T-helper 1 cell treated with Interleukin-12 subunit alpha and Interleukin-12 subunit beta and Interleukin-4 antibody, amounts not matched to agents 30 μg/mL and 1 μg/mL, for 36 hours (primary cell): ENCODE measurements at regions not wholly inside any gene's neighbourhood (a gene's known extent, or its start where the extent isn't known, plus 50 kb on each side); places are given as distances from the start of the nearest gene placed in this dataset.

Source experiments
- H3K27ac Mint-ChIP-seq: one replicate; pipeline ENCODE4 v1.8.0; 2021; ENCODE audit warnings: mild to moderate bottlenecking, mixed read lengths
- H3K27me3 Mint-ChIP-seq: one replicate; pipeline ENCODE4 v1.8.0; 2021; ENCODE audit warnings: low read depth, mixed read lengths
- H3K36me3 Mint-ChIP-seq: one replicate; pipeline ENCODE4 v1.8.0; 2021; ENCODE audit warnings: low read depth, mixed read lengths
- H3K4me1 Mint-ChIP-seq: one replicate; pipeline ENCODE4 v1.8.0; 2021; ENCODE audit warnings: low read depth, mixed read lengths
- H3K4me3 Mint-ChIP-seq: one replicate; pipeline ENCODE4 v1.8.0; 2021; ENCODE audit warnings: mild to moderate bottlenecking, moderate library complexity, mixed read lengths
- H3K9me3 Mint-ChIP-seq: one replicate; pipeline ENCODE4 v1.8.0; 2021; ENCODE audit warnings: mixed read lengths

DNA sequence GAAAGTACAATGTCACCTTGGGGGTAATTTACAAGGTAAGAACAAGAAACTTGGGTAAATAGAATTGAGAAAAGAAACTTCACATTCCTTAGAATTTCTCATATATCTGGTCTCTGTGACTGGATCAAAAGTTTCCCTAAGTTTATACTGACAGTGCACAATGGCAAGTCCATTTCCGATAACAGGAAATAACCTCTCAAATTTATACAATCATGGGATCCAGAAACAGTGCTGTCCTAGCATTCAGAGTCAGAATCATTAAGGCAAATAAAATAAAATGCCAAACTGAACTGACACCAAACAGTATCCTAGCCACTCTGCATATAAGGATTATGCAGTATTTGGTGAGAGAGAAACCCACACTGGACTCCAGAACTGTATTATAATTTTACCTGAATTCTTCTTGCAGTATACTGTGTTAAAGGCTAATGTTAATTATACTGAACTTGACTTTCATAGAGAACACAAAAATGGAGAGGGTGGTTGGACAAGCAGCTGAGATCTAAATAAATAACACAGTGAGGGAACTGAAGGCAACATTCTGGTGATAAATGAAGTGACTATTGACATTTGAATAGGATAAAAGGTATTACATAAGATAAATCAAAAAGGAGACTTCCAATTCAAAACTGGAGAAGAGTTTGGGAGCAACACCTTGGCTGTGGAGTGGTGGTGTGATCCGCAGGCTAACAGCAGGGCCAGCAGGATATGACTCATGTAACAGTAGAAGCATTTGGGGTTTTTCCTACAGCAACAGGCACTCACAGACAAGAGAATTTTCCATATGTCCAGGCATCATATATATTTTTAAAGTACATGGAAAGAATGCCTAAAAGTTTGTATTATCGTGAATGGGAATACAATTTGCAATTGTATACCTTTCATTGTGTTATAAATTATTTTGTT lies 932.5 kb upstream of the MIR17HG start:
- Mint-ChIP-seq H3K36me3 (no peaks in the 10 kb centered on the region), H3K27ac (no peak overlapping the region), H3K9me3 (peaks cover 3% of the 10 kb centered on the region), H3K27me3 (no peaks in the 10 kb centered on the region), H3K4me1 (no peaks in the 10 kb centered on the region), H3K4me3 (no peak overlapping the region)

DNA sequence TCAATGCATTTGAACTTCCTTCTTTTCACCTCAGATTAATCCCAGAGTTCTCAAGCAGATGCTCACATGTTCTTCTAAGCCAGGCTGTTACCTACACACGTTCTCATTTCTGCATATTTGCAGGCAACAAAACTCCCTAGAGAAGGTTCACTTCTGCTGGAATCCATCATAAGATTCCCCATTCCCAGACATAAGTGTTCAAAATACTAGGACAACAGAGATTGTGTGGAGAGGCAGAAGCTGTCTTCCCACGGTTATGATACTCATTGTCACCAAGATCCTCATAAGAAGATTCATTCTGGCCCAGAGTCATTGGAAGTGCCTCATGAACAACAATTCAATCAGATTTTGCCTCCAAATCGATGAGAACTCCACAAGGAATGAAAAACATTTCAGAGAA lies 931.6 kb upstream of the MIR17HG start:
- Mint-ChIP-seq H3K27ac (no peak overlapping the region), H3K4me1 (no peaks in the 10 kb centered on the region), H3K27me3 (no peaks in the 10 kb centered on the region), H3K4me3 (no peak overlapping the region), H3K36me3 (no peaks in the 10 kb centered on the region), H3K9me3 (peaks cover 9% of the 10 kb centered on the region)

DNA sequence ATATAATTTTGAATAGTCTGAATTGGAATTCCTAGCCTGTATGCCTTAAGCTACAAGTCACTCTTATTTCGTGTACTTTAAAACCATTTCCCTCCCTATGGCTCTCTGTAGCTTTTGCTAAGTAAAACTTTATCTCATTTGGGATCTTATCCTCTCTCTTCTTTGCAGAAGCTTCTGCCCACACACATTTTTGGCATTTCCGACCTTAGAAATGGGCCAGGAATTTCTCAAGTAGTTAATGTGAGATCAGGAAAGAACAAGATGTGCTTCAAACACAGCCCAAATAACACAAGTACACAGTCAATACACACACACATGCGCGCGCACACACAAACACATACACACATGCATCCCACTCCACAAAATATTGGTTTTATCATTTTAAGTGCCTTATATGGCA lies 931.0 kb upstream of the MIR17HG start:
- no peaks in the 10 kb centered on the region for H3K27me3 Mint-ChIP-seq
- H3K4me3 Mint-ChIP-seq, result no peak overlapping the region
- H3K9me3 Mint-ChIP-seq, result peaks cover 12% of the 10 kb centered on the region
- no peaks in the 10 kb centered on the region for H3K4me1 Mint-ChIP-seq
- H3K27ac Mint-ChIP-seq, result no peak overlapping the region
- no peaks in the 10 kb centered on the region for H3K36me3 Mint-ChIP-seq

- Mint-ChIP-seq H3K36me3 (no peaks in the 10 kb centered on the region), H3K4me1 (no peaks in the 10 kb centered on the region), H3K27me3 (no peaks in the 10 kb centered on the region), H3K9me3 (peaks cover 12% of the 10 kb centered on the region), H3K27ac (no peak overlapping the region), H3K4me3 (no peak overlapping the region)
These were observed 930.5 kb upstream of the MIR17HG start for GRCh38 chr13:90416938-90417337.

- Mint-ChIP-seq H3K4me3 (no peak overlapping the region), H3K27me3 (no peaks in the 10 kb centered on the region), H3K4me1 (no peaks in the 10 kb centered on the region), H3K36me3 (no peaks in the 10 kb centered on the region), H3K27ac (no peak overlapping the region), H3K9me3 (peaks cover 12% of the 10 kb centered on the region)
These were observed 926.8 kb upstream of the MIR17HG start for GRCh38 chr13:90420683-90421082.

GRCh38 chr13:90427322-90428272 lies 919.9 kb upstream of the MIR17HG start:
- Mint-ChIP-seq H3K36me3 (no peaks in the 10 kb centered on the region), H3K4me3 (no peak overlapping the region), H3K27ac (no peak overlapping the region), H3K9me3 (peaks cover 11% of the 10 kb centered on the region), H3K4me1 (no peaks in the 10 kb centered on the region), H3K27me3 (no peaks in the 10 kb centered on the region)

GRCh38 chr13:90428522-90429210 lies 918.8 kb upstream of the MIR17HG start:
- no peaks in the 10 kb centered on the region for H3K27me3 Mint-ChIP-seq
- H3K36me3 Mint-ChIP-seq, result no peaks in the 10 kb centered on the region
- H3K9me3 Mint-ChIP-seq, result peaks cover 11% of the 10 kb centered on the region
- no peak overlapping the region for H3K27ac Mint-ChIP-seq
- H3K4me3 Mint-ChIP-seq, result no peak overlapping the region
- no peaks in the 10 kb centered on the region for H3K4me1 Mint-ChIP-seq

- H3K27ac Mint-ChIP-seq, result no peak overlapping the region
- H3K27me3 Mint-ChIP-seq, result no peaks in the 10 kb centered on the region
These were observed 917.4 kb upstream of the MIR17HG start for GRCh38 chr13:90430127-90430526.

DNA sequence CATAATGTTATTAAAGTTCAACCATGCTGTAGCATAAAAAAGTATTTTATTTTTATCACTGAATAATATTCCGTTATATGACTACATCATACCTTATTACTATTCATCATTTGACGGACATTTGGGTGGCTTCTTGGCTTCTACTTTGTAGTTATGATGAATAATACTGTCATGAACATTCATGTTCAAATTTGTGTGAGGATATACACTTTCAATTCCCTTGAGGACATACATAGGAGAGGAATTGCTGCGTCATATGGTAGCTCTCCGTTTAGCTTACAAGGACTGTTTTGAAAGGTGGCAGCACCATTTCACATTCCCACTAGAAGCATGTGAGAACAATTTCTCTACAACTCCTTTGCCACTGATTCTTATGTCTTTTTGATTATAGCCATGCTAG lies 910.8 kb upstream of the MIR17HG start:
- H3K36me3 Mint-ChIP-seq, result no peaks in the 10 kb centered on the region
- no peaks in the 10 kb centered on the region for H3K4me1 Mint-ChIP-seq
- H3K27me3 Mint-ChIP-seq, result no peaks in the 10 kb centered on the region
- H3K27ac Mint-ChIP-seq, result no peak overlapping the region
- H3K9me3 Mint-ChIP-seq, result peaks cover 10% of the 10 kb centered on the region
- H3K4me3 Mint-ChIP-seq, result no peak overlapping the region

More at GRCh38 chr13:90430127-90430526, 917.4 kb upstream of the MIR17HG start:
- H3K4me1 Mint-ChIP-seq, result no peaks in the 10 kb centered on the region
- H3K4me3 Mint-ChIP-seq, result no peak overlapping the region
- no peaks in the 10 kb centered on the region for H3K36me3 Mint-ChIP-seq
- H3K9me3 Mint-ChIP-seq, result peaks cover 14% of the 10 kb centered on the region

- H3K4me3 Mint-ChIP-seq, result no peak overlapping the region
- H3K4me1 Mint-ChIP-seq, result no peaks in the 10 kb centered on the region
- peaks cover 15% of the 10 kb centered on the region for H3K9me3 Mint-ChIP-seq
- no peaks in the 10 kb centered on the region for H3K27me3 Mint-ChIP-seq
- H3K36me3 Mint-ChIP-seq, result no peaks in the 10 kb centered on the region
- no peak overlapping the region for H3K27ac Mint-ChIP-seq
These were observed 908.9 kb upstream of the MIR17HG start for GRCh38 chr13:90438576-90438975.

DNA sequence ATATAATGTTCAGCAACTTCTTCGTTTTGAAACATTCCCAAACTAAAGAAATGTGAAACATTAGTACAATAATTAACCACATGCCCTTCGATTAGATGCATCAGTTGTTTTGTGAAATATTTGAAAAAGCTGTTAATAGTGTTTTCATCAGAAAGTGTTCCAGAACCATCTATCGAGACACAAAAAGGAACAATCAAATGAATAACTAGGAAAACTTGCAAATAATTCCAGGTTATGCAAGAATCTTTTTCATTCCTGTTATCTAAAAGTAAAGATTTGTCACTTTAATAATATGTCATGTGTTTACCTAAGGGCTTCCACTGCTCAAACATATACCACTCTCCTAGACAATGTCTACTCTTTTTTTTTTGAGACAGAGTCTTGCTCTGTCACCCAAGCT lies 904.2 kb upstream of the MIR17HG start:
- Mint-ChIP-seq H3K4me1 (no peaks in the 10 kb centered on the region), H3K36me3 (no peaks in the 10 kb centered on the region), H3K4me3 (no peak overlapping the region), H3K9me3 (peaks cover 18% of the 10 kb centered on the region), H3K27me3 (no peaks in the 10 kb centered on the region), H3K27ac (no peak overlapping the region)

DNA sequence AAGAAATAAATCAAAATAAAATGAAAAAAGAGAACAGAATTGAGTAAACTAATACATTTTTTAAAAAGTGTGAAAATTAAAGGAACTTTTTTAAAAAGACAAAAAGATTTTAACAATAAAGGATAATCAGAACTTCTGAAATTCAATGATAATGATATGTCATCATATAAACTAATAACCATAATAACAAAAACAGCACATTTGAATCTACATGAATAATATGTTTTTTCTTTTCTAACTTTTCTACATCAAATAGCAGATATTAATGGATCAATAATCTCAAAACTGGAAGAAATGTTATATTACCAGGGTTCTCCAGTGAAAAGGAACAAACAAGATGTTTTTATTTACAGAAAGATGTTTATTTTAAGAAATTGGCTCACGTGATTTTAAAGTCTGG lies 903.3 kb upstream of the MIR17HG start:
- peaks cover 19% of the 10 kb centered on the region for H3K9me3 Mint-ChIP-seq
- H3K27me3 Mint-ChIP-seq, result no peaks in the 10 kb centered on the region
- no peak overlapping the region for H3K27ac Mint-ChIP-seq
- no peaks in the 10 kb centered on the region for H3K36me3 Mint-ChIP-seq
- H3K4me1 Mint-ChIP-seq, result no peaks in the 10 kb centered on the region
- H3K4me3 Mint-ChIP-seq, result no peak overlapping the region

DNA sequence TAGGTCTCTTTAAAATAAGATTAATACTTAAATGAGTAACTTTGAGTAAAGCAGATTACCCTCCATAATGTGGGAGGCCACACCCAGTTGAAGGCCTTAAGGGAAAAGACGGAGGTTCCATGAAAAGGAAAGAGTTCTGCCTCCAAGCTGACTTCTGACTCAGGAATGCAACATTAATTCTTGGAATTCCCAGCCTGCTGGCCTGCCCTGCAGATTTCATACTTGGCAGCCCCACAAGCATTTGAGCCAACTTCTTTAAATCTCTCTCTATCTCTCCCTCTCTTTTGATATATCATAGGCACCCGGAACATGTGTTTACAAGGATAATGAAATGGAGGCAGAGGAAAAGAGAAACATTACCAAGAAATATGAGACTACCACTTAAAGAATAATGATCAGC lies 902.3 kb upstream of the MIR17HG start:
- Mint-ChIP-seq H3K9me3 (peaks cover 19% of the 10 kb centered on the region), H3K4me1 (no peaks in the 10 kb centered on the region), H3K36me3 (no peaks in the 10 kb centered on the region), H3K27ac (no peak overlapping the region), H3K4me3 (no peak overlapping the region), H3K27me3 (no peaks in the 10 kb centered on the region)

DNA sequence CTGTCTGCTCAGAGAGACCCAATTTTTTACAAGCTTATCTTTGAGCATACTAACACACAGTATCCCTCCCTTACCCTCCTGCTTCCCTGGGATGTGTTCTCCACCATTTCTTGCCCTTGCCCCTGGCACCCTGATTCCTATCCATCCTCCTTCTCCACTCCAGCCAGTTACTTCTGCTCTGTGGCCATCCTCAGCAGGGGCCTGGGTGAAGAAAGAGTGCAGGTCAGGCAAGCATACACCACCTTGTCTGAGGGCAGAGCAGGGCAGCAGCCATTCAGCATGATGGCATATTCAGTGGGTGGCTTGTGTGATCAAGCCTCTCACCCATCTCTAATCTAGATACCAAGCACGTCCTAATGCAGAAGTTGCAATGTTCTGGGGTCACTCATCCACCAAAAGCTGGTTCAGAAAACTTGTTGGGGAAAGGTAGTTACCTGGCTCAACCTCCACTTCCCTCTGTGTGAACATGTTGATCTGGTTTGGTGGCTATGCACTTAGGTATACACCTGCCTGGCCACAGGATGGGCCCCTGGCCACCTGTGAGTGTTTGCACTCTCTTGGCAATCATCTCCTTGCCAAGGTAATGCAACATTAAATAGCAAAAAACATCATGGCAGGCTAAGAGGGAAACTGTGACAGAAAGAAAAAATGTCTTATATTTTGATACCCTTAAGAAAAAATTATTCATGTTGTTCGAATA lies 900.3 kb upstream of the MIR17HG start:
- no peaks in the 10 kb centered on the region for H3K4me1 Mint-ChIP-seq
- no peak overlapping the region for H3K4me3 Mint-ChIP-seq
- H3K27ac Mint-ChIP-seq, result no peak overlapping the region
- H3K27me3 Mint-ChIP-seq, result no peaks in the 10 kb centered on the region
- no peaks in the 10 kb centered on the region for H3K36me3 Mint-ChIP-seq
- peaks cover 13% of the 10 kb centered on the region for H3K9me3 Mint-ChIP-seq
